ENCODE measurements at regions not wholly inside any gene's neighbourhood (a gene's known extent, or its start where the extent isn't known, plus 50 kb on each side); places are given as distances from the start of the nearest gene placed in this dataset.
"Not testable (repeated sequence)": the region's sequence is repeated elsewhere in the genome, so short reads cannot be mapped to it uniquely, and the experiment has no call there.

GRCh38 chr5:84961193-84961592, 576.5 kb upstream of the EDIL3 start:
- no peak for DNase-seq

- DNase-seq = no peak
Measured at GRCh38 chr5:84961903-84962302, 577.2 kb upstream of the EDIL3 start.

GRCh38 chr5:84983093-84983492, 598.4 kb upstream of the EDIL3 start:
- no peak for DNase-seq

- DNase-seq = no peak
Measured at GRCh38 chr5:84985148-84985547, 600.5 kb upstream of the EDIL3 start.

GRCh38 chr5:84986688-84987087, 602.0 kb upstream of the EDIL3 start:
- no peak for DNase-seq

GRCh38 chr5:85000671-85001070, 616.0 kb upstream of the EDIL3 start:
- no peak for DNase-seq

- DNase-seq = not testable (repeated sequence)
Measured at GRCh38 chr5:85002026-85002425, 617.3 kb upstream of the EDIL3 start.

- no peak for DNase-seq
Measured at GRCh38 chr5:85010014-85010562, 625.4 kb upstream of the EDIL3 start.

- no peak for DNase-seq
Measured at GRCh38 chr5:85017261-85017660, 632.6 kb upstream of the EDIL3 start.

GRCh38 chr5:85030316-85031084, 645.8 kb upstream of the EDIL3 start:
- DNase-seq = no peak

- DNase-seq = no peak
Measured at GRCh38 chr5:85049020-85049419, 664.3 kb upstream of the EDIL3 start.

- no peak for DNase-seq
Measured at GRCh38 chr5:85052826-85053225, 668.1 kb upstream of the EDIL3 start.

- DNase-seq = no peak
Measured at GRCh38 chr5:85069659-85070640, 685.3 kb upstream of the EDIL3 start.

GRCh38 chr5:85077581-85077980, 692.9 kb upstream of the EDIL3 start:
- no peak for DNase-seq

- no peak for DNase-seq
Measured at GRCh38 chr5:85096421-85096820, 711.7 kb upstream of the EDIL3 start.

- DNase-seq = no peak
Measured at GRCh38 chr5:85108471-85108870, 723.8 kb upstream of the EDIL3 start.

GRCh38 chr5:85109616-85110015, 724.9 kb upstream of the EDIL3 start:
- no peak for DNase-seq

- DNase-seq = no peak
Measured at GRCh38 chr5:85132269-85132668, 747.6 kb upstream of the EDIL3 start.

- no peak for DNase-seq
Measured at GRCh38 chr5:85140471-85140870, 755.8 kb upstream of the EDIL3 start.

GRCh38 chr5:85143138-85143537, 758.5 kb upstream of the EDIL3 start:
- no peak for DNase-seq

- DNase-seq = no peak
Measured at GRCh38 chr5:85148701-85149100, 764.0 kb upstream of the EDIL3 start.

GRCh38 chr5:85159395-85159794, 774.7 kb upstream of the EDIL3 start:
- no peak for DNase-seq

- no peak for DNase-seq
Measured at GRCh38 chr5:85168474-85168873, 783.8 kb upstream of the EDIL3 start.

GRCh38 chr5:85170183-85170582, 785.5 kb upstream of the EDIL3 start:
- DNase-seq = no peak
